Esophagus muscularis mucosa (tissue), 3 donors: ENCODE measurements at regions not wholly inside any gene's neighbourhood (a gene's known extent, or its start where the extent isn't known, plus 50 kb on each side); places are given as distances from the start of the nearest gene placed in this dataset.

Experiments
- CTCF ChIP-seq, 3 experiments: fragments of 200-600 bp in 2 of 3; fragments of 450-650 bp in 1 of 3; sonication (generic) in 2 of 3; IDR thresholded peaks; one replicate each; pipeline ENCODE4 v1.5.1; 2017 to 2019; ENCODE audit warnings: antibody characterized with exemption in 3 of 3, mild to moderate bottlenecking in 2 of 3, moderate library complexity in 1 of 3
- EP300 ChIP-seq: sonication (generic); formaldehyde crosslinking; IDR thresholded peaks from one replicate; pipeline ENCODE4 v1.6.1; 2017; ENCODE audit warnings: antibody characterized with exemption

- TF ChIP-seq CTCF (IDR thresholded peaks at IDR 0.05), result no peak
- TF ChIP-seq EP300, result no peak
Observed at GRCh38 chr3:181567311-181568075, 144.2 kb upstream of the SOX2 start.
